NCI-H345 treated with DMSO at 0.1 percent for 48 hours (cell line): ENCODE measurements at regions not wholly inside any gene's neighbourhood (a gene's known extent, or its start where the extent isn't known, plus 50 kb on each side); places are given as distances from the start of the nearest gene placed in this dataset.

ENCODE experiments used
- DNase-seq: peaks from one replicate; lab custom pipeline; 2025; ENCODE audit not compliant: unreplicated experiment; lab: John Stamatoyannopoulos, UW

GRCh38 chr6:122042380-122042779 is 357.1 kb upstream of the HSF2 start:
- no peak for DNase-seq

DNA sequence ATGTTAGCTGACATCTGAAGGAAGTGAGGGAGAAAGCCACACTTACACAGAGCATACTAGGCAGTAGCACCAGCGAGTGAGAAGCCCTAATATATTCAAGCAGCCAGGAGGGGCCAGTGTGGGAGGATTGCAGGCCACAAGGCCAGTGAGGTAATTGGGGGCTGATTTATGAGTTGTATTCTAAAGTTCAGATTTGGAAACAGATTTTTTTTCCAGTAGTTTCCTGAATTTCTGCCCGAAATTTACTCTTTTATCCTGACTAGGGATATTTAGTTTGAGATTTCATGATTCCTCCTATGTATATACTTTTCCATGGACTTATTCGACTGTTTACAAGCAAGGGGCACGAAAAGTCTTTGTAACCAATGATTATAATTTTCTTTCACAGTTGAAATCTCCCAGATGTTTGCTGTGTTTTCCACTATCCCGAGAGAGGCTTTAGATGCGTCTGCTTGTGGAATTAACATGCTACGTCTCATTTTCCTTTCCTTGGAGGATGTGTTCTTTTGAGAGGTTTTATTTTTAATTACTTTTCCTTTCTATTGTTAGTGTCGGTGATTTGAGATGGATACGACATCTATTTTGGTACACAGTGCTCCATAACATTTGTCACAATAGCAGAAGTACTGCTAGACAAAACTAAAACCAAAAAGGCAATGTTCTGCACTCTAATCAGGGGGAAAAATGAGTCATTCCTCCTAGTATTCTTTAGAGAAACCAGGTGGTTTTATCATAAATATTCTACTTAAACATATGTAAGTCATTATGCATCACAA is 356.3 kb upstream of the HSF2 start:
- no peak for DNase-seq

DNA sequence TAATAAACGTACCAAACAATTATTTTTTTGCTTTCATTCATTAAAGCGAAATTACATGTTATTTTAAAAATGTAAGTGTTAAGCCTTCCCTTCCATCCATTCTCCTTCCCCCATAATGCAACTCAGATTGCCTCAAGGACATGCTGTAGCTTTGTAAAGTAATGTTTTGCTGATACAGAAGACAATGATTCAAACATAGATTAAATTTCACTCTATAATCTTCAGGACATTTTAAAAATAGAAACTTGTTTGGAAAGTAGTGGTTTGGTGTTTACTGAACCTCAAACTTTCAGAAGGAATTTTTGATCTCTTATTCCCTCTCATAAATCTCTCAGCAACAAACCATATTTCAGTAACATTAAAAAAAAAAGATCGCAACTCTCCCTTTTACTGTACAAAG is 350.9 kb upstream of the HSF2 start:
- no peak for DNase-seq

- DNase-seq, result no peak
Observed at GRCh38 chr6:122049341-122049740, 350.1 kb upstream of the HSF2 start.

DNA sequence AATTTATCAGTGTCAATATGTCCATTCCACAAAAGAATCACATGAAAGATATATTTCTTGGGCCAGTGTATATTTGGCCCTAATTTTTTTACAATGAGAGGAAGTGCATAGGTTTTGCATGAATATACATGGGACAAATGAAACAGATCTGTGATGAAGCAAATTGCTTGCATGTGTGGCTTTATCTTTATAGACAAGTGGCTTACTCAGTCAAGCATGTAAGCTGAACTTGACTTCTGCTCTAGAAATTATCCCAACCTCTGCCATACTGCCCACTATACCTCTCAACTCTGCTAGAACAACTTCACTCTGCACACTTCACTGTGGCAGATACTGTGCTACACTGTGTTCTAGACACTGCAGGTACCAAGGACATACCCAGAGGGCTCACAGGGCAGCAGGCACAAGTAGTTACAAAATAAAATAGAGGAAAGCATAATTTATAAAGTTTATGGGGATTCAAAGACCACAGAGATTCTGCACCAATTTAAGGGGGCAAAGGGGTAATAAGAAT is 349.2 kb upstream of the HSF2 start:
- DNase-seq, result no peak

DNA sequence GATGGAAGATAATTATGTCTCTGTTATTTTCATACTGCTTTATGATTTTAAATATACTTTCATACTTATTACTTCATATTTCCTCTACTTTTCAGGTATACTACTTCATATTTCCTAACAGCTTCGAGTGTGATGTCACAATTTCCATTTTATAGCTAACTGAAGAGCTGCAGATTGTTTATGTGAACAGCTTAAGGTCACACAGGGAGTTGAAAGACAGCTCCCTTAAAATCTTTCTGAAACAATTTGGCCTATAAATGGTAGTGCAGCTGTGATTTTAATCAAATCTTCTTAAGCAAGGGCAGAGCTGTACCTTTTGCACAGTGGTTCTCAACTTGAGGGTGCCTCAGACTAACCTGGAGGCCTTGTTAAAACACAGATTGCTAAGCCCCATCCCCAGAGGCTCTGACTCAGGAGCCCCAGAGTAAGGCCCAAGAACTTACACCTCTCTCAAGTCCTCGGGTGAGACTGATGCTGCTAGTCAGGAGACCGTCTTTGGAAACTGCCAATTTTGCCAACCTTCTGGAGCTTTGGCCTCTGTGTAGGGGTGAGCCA is 347.0 kb upstream of the HSF2 start:
- no peak for DNase-seq

DNA sequence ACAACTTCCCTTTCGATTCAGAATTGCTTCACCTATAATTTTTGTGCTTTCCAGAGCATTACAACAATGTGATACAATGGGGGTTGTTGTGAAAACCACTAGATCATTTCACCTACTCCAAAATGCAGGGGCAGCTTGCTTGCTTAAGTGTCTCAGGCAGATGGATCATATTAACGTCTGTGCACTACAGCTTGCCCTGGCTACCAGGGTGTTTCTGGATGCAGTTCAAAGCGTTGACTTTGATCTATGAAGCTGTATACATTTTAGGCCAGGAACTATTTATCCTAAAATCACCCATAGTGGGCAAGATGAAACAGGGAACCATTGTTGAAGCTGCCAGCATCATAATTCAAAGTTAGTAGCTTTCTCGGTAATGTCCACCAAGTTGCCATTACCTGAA is 339.5 kb upstream of the HSF2 start:
- no peak for DNase-seq

DNA sequence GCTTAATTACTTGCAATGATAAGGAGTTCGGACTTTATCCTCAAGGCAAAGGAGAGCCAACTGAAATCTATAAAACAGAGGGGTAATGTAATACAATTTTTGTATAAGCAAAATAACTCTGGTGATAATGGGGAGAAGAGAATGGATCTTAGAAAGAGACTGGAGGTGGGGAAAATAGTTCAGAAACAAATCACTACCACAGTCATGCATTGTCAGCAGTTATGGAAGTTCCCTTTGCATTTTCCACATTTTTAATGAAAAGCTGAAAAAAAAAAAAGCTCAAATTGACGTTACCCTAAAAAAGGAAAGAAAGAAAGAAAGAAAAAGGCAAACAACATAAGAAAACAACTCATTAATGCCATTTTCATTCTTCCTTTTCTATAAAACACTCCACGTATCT is 337.6 kb upstream of the HSF2 start:
- no peak for DNase-seq

GRCh38 chr6:122063076-122063475 is 336.4 kb upstream of the HSF2 start:
- DNase-seq, result no peak

DNA sequence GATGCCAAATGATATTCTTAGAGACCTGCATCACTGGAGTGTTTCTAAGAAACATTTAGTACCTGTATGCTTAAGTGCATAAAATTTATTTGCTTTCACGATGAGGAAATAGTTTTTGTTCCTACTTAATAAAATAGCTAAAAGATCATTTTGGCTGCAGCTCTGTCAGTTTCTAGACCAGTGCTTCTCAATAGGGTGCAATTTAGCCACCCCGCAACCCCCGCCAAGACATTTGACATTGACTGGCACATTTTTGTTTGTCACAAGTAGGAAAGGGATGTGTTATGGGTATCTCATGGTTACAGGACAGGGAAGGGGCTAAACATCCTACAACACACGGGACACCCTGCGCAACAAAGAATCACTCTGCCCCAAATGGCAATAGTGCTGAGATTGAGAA is 335.7 kb upstream of the HSF2 start:
- DNase-seq, result no peak

- no peak for DNase-seq
Observed at GRCh38 chr6:122066200-122066599, 333.3 kb upstream of the HSF2 start.

DNA sequence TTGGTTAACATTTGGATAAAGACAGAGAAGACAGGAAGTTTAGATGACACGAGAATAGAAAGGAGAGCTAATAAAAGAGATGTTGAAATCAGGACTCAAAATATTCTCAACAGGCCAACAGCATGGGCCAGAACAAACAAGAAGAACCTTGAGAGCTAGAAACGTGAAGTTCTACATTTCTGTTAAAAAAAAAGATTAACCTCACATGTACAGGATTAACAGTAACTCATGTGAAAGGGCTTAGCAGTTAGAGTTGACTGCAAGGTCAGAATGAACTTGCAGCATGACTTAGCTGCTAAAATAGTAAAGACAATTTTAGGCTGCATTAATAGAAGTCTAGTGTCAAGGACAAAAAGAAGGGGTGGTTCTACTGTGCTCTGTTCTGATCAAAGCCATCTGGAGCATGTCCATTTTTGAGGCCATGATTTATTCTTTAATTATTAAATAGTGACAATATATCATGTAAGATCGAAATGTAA is 331.1 kb upstream of the HSF2 start:
- no peak for DNase-seq

- no peak for DNase-seq
Observed at GRCh38 chr6:122069932-122070331, 329.5 kb upstream of the HSF2 start.

- DNase-seq, result no peak
Observed at GRCh38 chr6:122072014-122072647, 327.3 kb upstream of the HSF2 start.

DNA sequence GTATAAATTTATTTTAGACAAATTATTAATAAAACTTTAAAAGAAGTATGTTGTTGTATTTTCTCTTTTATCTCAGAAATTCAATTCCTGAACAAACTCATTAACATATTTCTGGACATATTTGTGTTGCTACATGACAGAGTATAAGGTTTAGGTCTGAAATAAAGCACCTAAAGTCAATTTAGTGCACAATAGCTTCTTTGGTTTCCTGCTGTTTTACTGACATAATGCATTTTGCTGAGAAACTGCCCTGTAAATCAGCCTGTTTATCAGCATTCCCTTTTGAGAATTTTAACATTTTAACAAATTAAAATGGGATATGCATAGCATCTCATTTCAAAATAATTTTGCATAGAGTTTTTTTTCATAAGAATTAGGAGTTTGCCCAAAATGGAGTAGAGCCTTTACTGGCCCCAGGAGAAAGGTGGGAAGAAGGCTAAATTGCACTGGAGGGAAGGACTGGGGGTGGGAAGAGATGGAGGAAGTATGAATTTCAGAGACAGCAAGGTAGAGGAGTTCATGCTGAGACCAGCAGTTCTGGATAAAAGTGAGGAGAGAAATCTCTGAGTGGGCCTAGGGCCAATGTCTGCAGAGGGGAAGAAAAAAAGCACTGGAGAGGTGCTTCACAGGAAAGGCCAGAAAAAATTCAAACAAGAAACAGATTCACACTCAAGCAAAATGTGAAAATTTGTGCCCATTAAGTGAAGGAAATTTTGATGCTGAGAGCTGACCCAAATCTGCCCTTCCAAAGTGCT is 324.2 kb upstream of the HSF2 start:
- no peak for DNase-seq

- no peak for DNase-seq
Observed at GRCh38 chr6:122075917-122076316, 323.5 kb upstream of the HSF2 start.

GRCh38 chr6:122077603-122078002 is 321.8 kb upstream of the HSF2 start:
- DNase-seq, result no peak

DNA sequence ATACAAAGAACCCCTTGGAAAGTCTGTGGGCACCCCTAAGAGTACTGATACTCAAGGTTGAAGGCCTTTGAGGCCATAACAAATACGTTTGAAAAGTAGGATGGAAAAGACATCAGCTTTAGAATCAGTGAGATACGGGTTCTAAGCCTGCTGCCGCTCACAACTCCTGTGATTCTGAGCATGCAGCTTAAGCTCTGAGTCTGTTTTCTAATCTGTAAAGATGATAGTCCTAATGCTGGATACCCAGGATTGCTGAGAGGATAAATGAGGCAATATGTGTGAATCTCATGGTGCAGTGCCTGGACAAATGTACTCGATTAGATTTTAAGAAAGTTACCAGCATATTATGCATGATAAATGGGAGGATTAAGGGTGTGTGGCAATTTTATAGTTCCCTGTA is 321.0 kb upstream of the HSF2 start:
- no peak for DNase-seq

DNA sequence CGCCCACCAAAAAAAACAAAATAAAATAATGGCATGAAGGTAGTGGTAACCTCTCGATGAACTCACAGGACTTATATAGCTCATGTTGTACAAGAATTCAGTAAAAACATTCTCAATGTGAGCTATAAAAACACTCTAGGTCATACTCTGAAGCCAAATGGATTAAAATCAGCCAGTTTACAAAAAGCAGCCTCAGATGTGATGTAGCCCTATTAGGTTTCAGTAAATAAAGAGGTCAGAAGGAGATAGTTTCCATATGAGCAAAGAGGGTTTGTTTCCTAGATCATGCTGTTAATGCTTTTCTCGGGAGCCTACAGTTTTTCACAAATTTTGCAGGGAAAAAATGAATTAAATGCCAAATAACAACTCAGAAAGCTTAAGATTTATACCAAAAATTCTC is 319.5 kb upstream of the HSF2 start:
- DNase-seq, result no peak

GRCh38 chr6:122081921-122082320 is 317.5 kb upstream of the HSF2 start:
- no peak for DNase-seq

- no peak for DNase-seq
Observed at GRCh38 chr6:122082370-122082769, 317.1 kb upstream of the HSF2 start.
